IPS DF 6.9 (cell line): ENCODE measurements at regions not wholly inside any gene's neighbourhood (a gene's known extent, or its start where the extent isn't known, plus 50 kb on each side); places are given as distances from the start of the nearest gene placed in this dataset.

Experiments used
- DNase-seq: peaks from one replicate; pipeline ENCODE4 v3.0.0-alpha.2; 2013; ENCODE audit warnings: low read depth, low spot score
- H3K27ac ChIP-seq: one replicate; pipeline ENCODE4 v1.5.1; 2013; ENCODE audit warnings: low read length, control low read depth
- H3K27me3 ChIP-seq: 2 replicates; pipeline ENCODE4 v1.6.1; 2013; ENCODE audit warnings: mild to moderate bottlenecking, low read length; ENCODE audit not compliant: control insufficient read depth, insufficient read depth
- H3K36me3 ChIP-seq: 2 replicates; pipeline ENCODE4 v1.6.1; 2013; ENCODE audit warnings: low read length; ENCODE audit not compliant: control insufficient read depth, insufficient read depth
- H3K4me1 ChIP-seq: 2 replicates; pipeline ENCODE4 v1.6.1; 2013; ENCODE audit warnings: low read length; ENCODE audit not compliant: control insufficient read depth, insufficient read depth
- H3K4me3 ChIP-seq: 2 replicates; pipeline ENCODE4 v1.5.1; 2013; ENCODE audit warnings: mild to moderate bottlenecking, low read length
- H3K9me3 ChIP-seq: 2 replicates; pipeline ENCODE4 v1.6.1; 2013; ENCODE audit warnings: low read length, inconsistent platforms; ENCODE audit not compliant: control insufficient read depth, insufficient read depth
- WGBS: extraction: QIAGEN DNeasy Blood & Tissue Kit; methylation state at CpG from one replicate; pipeline ENCODE4 v1.1.7; 2013; ENCODE audit warnings: mixed read lengths, missing lambda C conversion rate; ENCODE audit not compliant: insufficient read length, insufficient coverage; 5-methylcytosine and 5-hydroxymethylcytosine counted together

DNA sequence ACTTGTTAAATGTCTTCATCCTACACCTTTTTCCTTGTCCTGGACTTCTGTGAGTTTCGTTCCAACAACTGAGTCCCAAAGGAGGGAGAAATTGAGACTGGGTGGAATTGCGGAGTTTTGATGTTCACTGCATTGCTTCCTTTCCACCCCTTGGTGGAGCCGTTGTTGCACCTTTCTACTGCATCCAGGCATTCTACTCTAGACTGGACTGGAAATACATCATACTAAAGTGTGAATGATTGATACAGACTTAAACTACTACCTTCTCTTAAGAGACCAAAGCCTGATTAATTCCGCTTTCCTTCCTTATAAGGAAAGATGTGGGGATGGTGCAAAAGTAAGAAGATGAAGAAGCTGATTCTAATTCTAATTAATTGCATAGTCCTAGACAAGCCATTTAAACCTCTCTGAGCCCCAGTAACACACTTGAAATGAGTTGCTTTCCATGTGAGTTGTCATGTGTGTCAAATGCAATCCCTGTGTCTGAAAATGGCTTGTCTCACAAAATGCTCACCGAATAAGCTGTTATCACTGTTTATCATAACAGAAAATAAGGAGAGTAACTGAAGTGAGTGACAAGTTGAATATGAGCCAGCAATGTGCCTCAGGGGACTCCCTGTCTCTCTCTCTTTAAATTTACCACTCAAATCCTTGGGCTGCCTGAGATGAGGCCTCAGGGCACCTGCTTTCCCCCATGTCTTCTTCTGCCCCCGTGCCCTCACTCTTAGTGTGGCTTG is 338.3 kb upstream of the CHD6 start:
- H3K4me3 ChIP-seq, result no peak overlapping the region
- H3K27me3 ChIP-seq, result no peaks in the 10 kb centered on the region
- no CpG with 5 or more reads among the region's 6 CpGs for WGBS
- H3K9me3 ChIP-seq, result no peaks in the 10 kb centered on the region
- no peaks in the 10 kb centered on the region for H3K4me1 ChIP-seq
- H3K36me3 ChIP-seq, result no peaks in the 10 kb centered on the region
- DNase-seq, result peak; percentile 33
- no peak overlapping the region for H3K27ac ChIP-seq

- no CpG with 5 or more reads among the region's 5 CpGs for WGBS
- H3K36me3 ChIP-seq, result no peaks in the 10 kb centered on the region
These were observed 334.0 kb upstream of the CHD6 start for GRCh38 chr20:41952166-41952565.

GRCh38 chr20:41951615-41952014 is 333.4 kb upstream of the CHD6 start:
- no peak for DNase-seq
- WGBS, result no CpG with 5 or more reads among the region's 2 CpGs
- H3K36me3 ChIP-seq, result no peaks in the 10 kb centered on the region
- H3K27me3 ChIP-seq, result no peaks in the 10 kb centered on the region
- no peaks in the 10 kb centered on the region for H3K4me1 ChIP-seq
- no peak overlapping the region for H3K27ac ChIP-seq
- H3K9me3 ChIP-seq, result no peaks in the 10 kb centered on the region
- no peak overlapping the region for H3K4me3 ChIP-seq

More at GRCh38 chr20:41952166-41952565, 334.0 kb upstream of the CHD6 start:
- no peaks in the 10 kb centered on the region for H3K9me3 ChIP-seq
- H3K27ac ChIP-seq, result no peak overlapping the region
- no peak for DNase-seq
- no peaks in the 10 kb centered on the region for H3K27me3 ChIP-seq
- no peaks in the 10 kb centered on the region for H3K4me1 ChIP-seq
- no peak overlapping the region for H3K4me3 ChIP-seq

GRCh38 chr20:41939659-41940058 is 321.5 kb upstream of the CHD6 start:
- no peak for DNase-seq
- H3K4me3 ChIP-seq, result no peak overlapping the region
- WGBS, result no CpG with 5 or more reads among the region's 5 CpGs
- H3K4me1 ChIP-seq, result no peaks in the 10 kb centered on the region
- H3K36me3 ChIP-seq, result no peaks in the 10 kb centered on the region
- no peaks in the 10 kb centered on the region for H3K27me3 ChIP-seq
- no peaks in the 10 kb centered on the region for H3K9me3 ChIP-seq
- no peak overlapping the region for H3K27ac ChIP-seq

GRCh38 chr20:41938353-41938752 is 320.2 kb upstream of the CHD6 start:
- no peaks in the 10 kb centered on the region for H3K36me3 ChIP-seq
- WGBS, result no CpG with 5 or more reads among the region's 2 CpGs
- peaks cover 1% of the 10 kb centered on the region; the same call in 1 of the 2 replicates for H3K4me1 ChIP-seq
- no peaks in the 10 kb centered on the region for H3K9me3 ChIP-seq
- H3K27ac ChIP-seq, result no peak overlapping the region
- DNase-seq, result no peak
- H3K4me3 ChIP-seq, result no peak overlapping the region
- no peaks in the 10 kb centered on the region for H3K27me3 ChIP-seq

DNA sequence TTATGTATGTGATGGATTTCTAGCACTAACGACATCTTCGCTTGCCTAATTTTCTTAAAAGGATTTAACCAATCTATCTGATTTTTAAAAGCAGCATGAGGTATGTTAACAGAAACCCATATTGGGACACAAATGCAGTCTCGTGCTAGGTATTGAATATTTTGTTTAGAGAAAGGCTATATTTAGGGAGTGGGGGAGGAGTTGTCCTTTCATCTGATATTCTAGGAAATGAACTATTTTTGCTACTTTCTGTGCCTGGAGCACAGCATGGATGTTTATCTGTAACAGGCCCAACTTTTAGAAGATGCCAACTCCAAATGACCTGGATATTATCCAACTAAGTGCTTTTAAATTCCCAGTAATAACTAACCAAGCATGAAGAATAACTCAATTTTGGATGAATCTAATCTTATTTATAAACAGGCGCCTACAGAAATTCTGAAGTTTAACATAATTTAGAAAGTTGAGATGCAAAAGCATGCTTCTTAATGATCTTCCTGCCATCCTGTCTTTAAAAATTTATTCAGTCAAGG is 317.1 kb upstream of the CHD6 start:
- no peak overlapping the region for H3K27ac ChIP-seq
- no peaks in the 10 kb centered on the region for H3K36me3 ChIP-seq
- peaks cover 1% of the 10 kb centered on the region; the same call in 1 of the 2 replicates for H3K4me1 ChIP-seq
- no peak overlapping the region for H3K4me3 ChIP-seq
- no CpG with 5 or more reads among the region's 4 CpGs for WGBS
- H3K9me3 ChIP-seq, result no peaks in the 10 kb centered on the region
- H3K27me3 ChIP-seq, result no peaks in the 10 kb centered on the region
- DNase-seq, result no peak

GRCh38 chr20:41932431-41932830 is 314.3 kb upstream of the CHD6 start:
- H3K27ac ChIP-seq, result no peak overlapping the region
- no peak for DNase-seq
- H3K9me3 ChIP-seq, result no peaks in the 10 kb centered on the region
- no CpG with 5 or more reads among the region's 7 CpGs for WGBS
- H3K36me3 ChIP-seq, result no peaks in the 10 kb centered on the region
- no peak overlapping the region for H3K4me3 ChIP-seq
- peaks cover 1% of the 10 kb centered on the region; the same call in 1 of the 2 replicates for H3K4me1 ChIP-seq
- no peaks in the 10 kb centered on the region for H3K27me3 ChIP-seq

DNA sequence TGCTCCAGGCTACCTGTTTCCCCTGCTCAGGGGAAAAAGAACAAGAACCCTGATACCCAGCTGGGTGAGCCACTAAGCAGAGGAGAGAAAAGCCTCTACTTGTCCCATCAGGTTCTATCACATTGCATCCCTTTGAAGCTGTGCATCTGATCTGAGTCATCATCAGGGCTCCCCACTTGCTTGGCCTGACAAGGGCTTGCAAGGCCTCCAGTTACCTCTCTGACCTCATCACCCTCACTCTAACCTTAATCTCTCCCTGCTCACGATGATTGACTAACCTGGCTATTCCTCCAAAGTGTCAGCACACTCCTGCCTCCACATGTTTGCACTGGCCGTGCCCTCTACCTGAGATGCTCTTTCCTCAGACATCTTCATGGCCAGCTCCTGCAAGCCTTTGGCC is 309.5 kb upstream of the CHD6 start:
- WGBS, result no CpG with 5 or more reads among the region's 2 CpGs

GRCh38 chr20:41927189-41927588 is 309.0 kb upstream of the CHD6 start:
- no peak overlapping the region for H3K27ac ChIP-seq
- H3K9me3 ChIP-seq, result no peaks in the 10 kb centered on the region
- no CpG with 5 or more reads among the region's 2 CpGs for WGBS
- no peaks in the 10 kb centered on the region for H3K4me1 ChIP-seq
- DNase-seq, result no peak
- no peaks in the 10 kb centered on the region for H3K27me3 ChIP-seq
- H3K36me3 ChIP-seq, result no peaks in the 10 kb centered on the region
- no peak overlapping the region for H3K4me3 ChIP-seq

More for the DNA sequence above, 309.5 kb upstream of the CHD6 start:
- Histone ChIP-seq H3K27me3 (no peaks in the 10 kb centered on the region), H3K4me1 (no peaks in the 10 kb centered on the region), H3K36me3 (no peaks in the 10 kb centered on the region), H3K27ac (no peak overlapping the region), H3K4me3 (no peak overlapping the region), H3K9me3 (no peaks in the 10 kb centered on the region)
- DNase-seq, result no peak

DNA sequence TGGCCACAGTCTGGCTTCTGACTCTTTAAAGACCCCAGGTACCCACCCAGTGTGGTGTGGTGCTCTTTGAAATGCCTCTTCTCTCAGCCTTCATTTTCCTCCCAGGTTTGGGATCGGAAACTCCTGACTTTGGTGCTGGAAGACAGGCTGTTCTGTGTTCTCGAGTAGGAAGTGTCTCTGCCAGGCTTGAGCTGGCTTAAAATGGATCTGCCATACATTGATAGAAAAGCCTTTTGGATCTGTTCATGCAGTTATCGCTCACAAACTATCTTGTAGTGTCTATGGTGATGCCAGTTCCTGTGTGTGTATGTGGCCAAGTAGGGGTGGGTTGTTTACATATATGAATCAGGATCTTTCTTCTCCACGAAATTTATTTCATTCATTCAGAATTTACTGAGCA is 307.3 kb upstream of the CHD6 start:
- Histone ChIP-seq H3K4me1 (no peaks in the 10 kb centered on the region), H3K27ac (no peak overlapping the region), H3K27me3 (no peaks in the 10 kb centered on the region), H3K36me3 (no peaks in the 10 kb centered on the region), H3K4me3 (no peak overlapping the region), H3K9me3 (no peaks in the 10 kb centered on the region)
- no peak for DNase-seq
- no CpG with 5 or more reads among the region's 4 CpGs for WGBS

DNA sequence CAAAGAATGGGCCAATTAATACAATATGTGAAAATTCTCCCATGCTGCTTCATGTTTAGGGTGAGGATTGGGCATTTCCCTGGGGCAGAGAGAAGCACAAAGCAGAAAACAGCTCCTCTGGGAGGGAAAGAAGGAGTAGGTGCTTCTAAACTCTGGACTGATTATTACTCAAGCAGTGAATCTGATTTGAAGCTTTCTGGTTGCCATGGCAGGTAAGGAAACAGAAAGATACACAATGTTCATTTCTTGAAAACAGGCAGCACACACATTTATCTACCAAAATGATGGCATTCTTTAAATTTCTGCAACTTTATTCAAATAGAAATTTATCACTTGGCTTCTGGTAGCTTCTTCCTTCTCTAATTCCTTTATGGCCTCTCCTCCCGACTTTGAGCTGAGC is 305.4 kb upstream of the CHD6 start:
- no CpG with 5 or more reads among the region's 1 CpG for WGBS
- no peak for DNase-seq
- H3K36me3 ChIP-seq, result no peaks in the 10 kb centered on the region
- no peaks in the 10 kb centered on the region for H3K4me1 ChIP-seq
- H3K9me3 ChIP-seq, result no peaks in the 10 kb centered on the region
- H3K27ac ChIP-seq, result no peak overlapping the region
- H3K4me3 ChIP-seq, result no peak overlapping the region
- H3K27me3 ChIP-seq, result no peaks in the 10 kb centered on the region
